A549 (cell line): ENCODE measurements at regions not wholly inside any gene's neighbourhood (a gene's known extent, or its start where the extent isn't known, plus 50 kb on each side); places are given as distances from the start of the nearest gene placed in this dataset.

Experiments
- ATAC-seq, 2 experiments: fragments of 200-7000 bp in 1 of 2; fragments of >200 bp in 1 of 2; cut with Nextera tagmentation in 1 of 2; cut with Tn5 transposase in 1 of 2; 3 replicates each; pipeline versions ENCODE4 v1.8.0 to v1.9.1; 2018 to 2020; ENCODE audit warnings: mild to moderate bottlenecking in 1 of 2, moderate library complexity in 1 of 2
- CTCF ChIA-PET: fragments of 300-600 bp; sonication (Branson Sonifier 250); formaldehyde crosslinking; extraction: SDS; loops from one replicate; lab custom pipeline; 2021; ENCODE audit warnings: antibody characterized with exemption, inconsistent platforms; lab: Yijun Ruan, JAX
- POLR2A ChIA-PET: fragments of 350-600 bp; formaldehyde crosslinking; extraction: SDS; loops from one replicate; lab custom pipeline; 2021; ENCODE audit warnings: antibody characterized with exemption, inconsistent platforms; lab: Yijun Ruan, JAX
- DNase-seq, 2 experiments: peaks; one replicate each; pipeline versions ENCODE4 v3.0.0 to v3.0.0-alpha.2; 2011 to 2016; ENCODE audit warnings: low read depth in 1 of 2, low spot score in 1 of 2
- FAIRE-seq: peaks from 2 replicates; lab custom pipeline; 2011; peaks lifted over from hg19 to GRCh38; lab: Jason Lieb, UNC
- H3K27ac ChIP-seq, 2 experiments: fragments of >200 bp; sonication (Bioruptor Twin); formaldehyde crosslinking; 3 replicates each; pipeline ENCODE4 v1.5.1; 2016 to 2017
- H3K4me1 ChIP-seq: fragments of >200 bp; sonication (Bioruptor Twin); formaldehyde crosslinking; 3 replicates; pipeline ENCODE4 v1.6.1; 2016
- H3K4me2 ChIP-seq: fragments of >200 bp; sonication (Bioruptor Twin); formaldehyde crosslinking; 3 replicates; pipeline ENCODE4 v1.6.1; 2016
- H3K4me3 ChIP-seq: fragments of >200 bp; sonication (Bioruptor Twin); formaldehyde crosslinking; 3 replicates; pipeline ENCODE4 v1.5.1; 2016
- H3K9me3 ChIP-seq: fragments of >200 bp; sonication (Bioruptor Twin); formaldehyde crosslinking; 3 replicates; pipeline ENCODE4 v1.6.1; 2016
- CBX8 ChIP-seq: fragments of 200-600 bp; sonication (generic); IDR thresholded peaks from 2 replicates; pipeline ENCODE4 v1.6.1; 2016
- CHD2 ChIP-seq: fragments of 150-350 bp; IDR thresholded peaks from 2 replicates; pipeline ENCODE4 v1.6.1; 2014; ENCODE audit warnings: low read length; ENCODE audit not compliant: partially characterized antibody
- CHD4 ChIP-seq: fragments of 200-600 bp; sonication (generic); IDR thresholded peaks from 2 replicates; pipeline ENCODE4 v1.6.1; 2016; ENCODE audit warnings: antibody characterized with exemption, mild to moderate bottlenecking, borderline replicate concordance
- EHF ChIP-seq: fragments of 250-450 bp; sonication (Bioruptor Pico); IDR thresholded peaks from 2 replicates; pipeline ENCODE4 v1.5.0; 2020; ENCODE audit warnings: mild to moderate bottlenecking
- EHMT2 ChIP-seq: fragments of 200-600 bp; sonication (generic); IDR thresholded peaks from 2 replicates; pipeline ENCODE4 v1.6.1; 2016; ENCODE audit warnings: antibody characterized with exemption, low read depth, mild to moderate bottlenecking, moderate library complexity
- EP300 ChIP-seq, 2 experiments: fragments of >200 bp; sonication (Bioruptor Twin); formaldehyde crosslinking; IDR thresholded peaks; 2 replicates in 1 of 2; 3 replicates in 1 of 2; pipeline ENCODE4 v1.6.1; 2016 to 2017
- ESRRA ChIP-seq: fragments of 150-350 bp; IDR thresholded peaks from 2 replicates; pipeline ENCODE4 v1.6.1; 2014; ENCODE audit warnings: mild to moderate bottlenecking, low read length, borderline replicate concordance
- FOSL2 ChIP-seq, 2 experiments: fragments of 450-650 bp in 1 of 2; fragments of >200 bp in 1 of 2; sonication (Bioruptor Twin) in 1 of 2; formaldehyde crosslinking; IDR thresholded peaks; 2 replicates each; pipeline versions ENCODE4 v1.5.0 to v1.6.1; 2016 to 2020; ENCODE audit warnings: mild to moderate bottlenecking in 1 of 2, moderate library complexity in 1 of 2
- HEYL ChIP-seq: fragments of 250-450 bp; sonication (Bioruptor Pico); IDR thresholded peaks from 2 replicates; pipeline ENCODE4 v1.8.0; 2021; ENCODE audit warnings: mild to moderate bottlenecking, moderate library complexity
- HOXB13 ChIP-seq: fragments of 250-450 bp; sonication (Bioruptor Pico); IDR thresholded peaks from 2 replicates; pipeline ENCODE4 v1.5.0; 2020; ENCODE audit warnings: low read depth, mild to moderate bottlenecking, moderate library complexity
- HOXB5 ChIP-seq: fragments of 250-450 bp; sonication (Bioruptor Pico); IDR thresholded peaks from 2 replicates; pipeline ENCODE4 v1.5.0; 2020; ENCODE audit warnings: mild to moderate bottlenecking, moderate library complexity
- KDM1A ChIP-seq: fragments of 200-600 bp; sonication (generic); IDR thresholded peaks from 2 replicates; pipeline ENCODE4 v1.6.1; 2016; ENCODE audit warnings: low read depth, mild to moderate bottlenecking
- MYC ChIP-seq: IDR thresholded peaks from 2 replicates; pipeline ENCODE4 v1.6.1; 2012; ENCODE audit warnings: mild to moderate bottlenecking, inconsistent platforms, low read length, improper control_type of control experiment, borderline replicate concordance
- NFE2L2 ChIP-seq: fragments of 150-350 bp; conservative IDR thresholded peaks from 2 replicates; pipeline ENCODE4 v1.6.1; 2014; ENCODE audit warnings: low read length
- NR3C1 ChIP-seq: fragments of >200 bp; sonication (Bioruptor Twin); formaldehyde crosslinking; IDR thresholded peaks from 3 replicates; pipeline ENCODE4 v1.6.1; 2017
- POLR2A ChIP-seq: IDR thresholded peaks from 2 replicates; pipeline ENCODE4 v1.6.1; 2012; ENCODE audit warnings: mild to moderate bottlenecking, low read length
- POLR2AphosphoS2 ChIP-seq: conservative IDR thresholded peaks from 2 replicates; pipeline ENCODE4 v1.6.1; 2012; ENCODE audit warnings: low read length, improper control_type of control experiment, inconsistent platforms
- RAD21 ChIP-seq, 2 experiments: fragments of >200 bp in 1 of 2; sonication (Bioruptor Twin) in 1 of 2; formaldehyde crosslinking in 1 of 2; IDR thresholded peaks in 1 of 2; conservative IDR thresholded peaks in 1 of 2; 2 replicates in 1 of 2; 3 replicates in 1 of 2; pipeline ENCODE4 v1.6.1; 2012 to 2018; ENCODE audit warnings: inconsistent platforms in 1 of 2
- RARB ChIP-seq: fragments of 250-450 bp; sonication (Bioruptor Pico); IDR thresholded peaks from 2 replicates; pipeline ENCODE4 v1.8.0; 2021; ENCODE audit warnings: mild to moderate bottlenecking, moderate library complexity
- RFX5 ChIP-seq: fragments of 450-650 bp; IDR thresholded peaks from 2 replicates; pipeline ENCODE4 v1.7.1; 2014; ENCODE audit warnings: antibody characterized with exemption, mild to moderate bottlenecking, moderate library complexity
- RNF2 ChIP-seq: fragments of 200-600 bp; sonication (generic); IDR thresholded peaks from 2 replicates; pipeline ENCODE4 v1.6.1; 2016; ENCODE audit warnings: low read depth, mild to moderate bottlenecking, antibody characterized with exemption, moderate library complexity, borderline replicate concordance
- TFCP2L1 ChIP-seq: fragments of 250-450 bp; sonication (Bioruptor Pico); IDR thresholded peaks from 2 replicates; pipeline ENCODE4 v1.5.0; 2021; ENCODE audit warnings: mild to moderate bottlenecking
- ZFP36 ChIP-seq: fragments of 450-650 bp; IDR thresholded peaks from 2 replicates; pipeline ENCODE4 v1.6.1; 2014; ENCODE audit warnings: borderline replicate concordance; ENCODE audit not compliant: partially characterized antibody
- ZNF302 ChIP-seq: fragments of 250-450 bp; sonication (Bioruptor Pico); IDR thresholded peaks from 2 replicates; pipeline ENCODE4 v1.9.0; 2021; ENCODE audit warnings: inconsistent platforms, mild to moderate bottlenecking, moderate library complexity
- ZSCAN20 ChIP-seq: fragments of 250-450 bp; sonication (Bioruptor Pico); IDR thresholded peaks from 2 replicates; pipeline ENCODE4 v1.8.0; 2022; ENCODE audit warnings: mild to moderate bottlenecking, moderate library complexity
- WGBS: methylation state at CpG from one replicate; pipeline ENCODE4 v1.1.6; 2017; ENCODE audit errors: missing lambda C conversion rate; 5-methylcytosine and 5-hydroxymethylcytosine counted together
- TF ChIP-seq, protein P1 (sequence below): fragments of >200 bp; sonication (Bioruptor Twin); formaldehyde crosslinking; IDR thresholded peaks from 2 replicates; pipeline ENCODE4 v1.6.1; 2016
- TF ChIP-seq, protein P2 (sequence below): fragments of 250-450 bp; sonication (Bioruptor Pico); IDR thresholded peaks from 2 replicates; pipeline ENCODE4 v1.5.0; 2020; ENCODE audit warnings: low read depth, mild to moderate bottlenecking, moderate library complexity
- TF ChIP-seq, protein P3 (sequence below): IDR thresholded peaks from 2 replicates; pipeline ENCODE4 v1.6.1; 2012
- TF ChIP-seq, protein P4 (sequence below): fragments of 150-350 bp; IDR thresholded peaks from 2 replicates; pipeline ENCODE4 v1.6.1; 2014; ENCODE audit warnings: low read depth, mild to moderate bottlenecking, low read length
- TF ChIP-seq, protein P5 (sequence below): IDR thresholded peaks from 2 replicates; pipeline ENCODE4 v1.6.1; 2012; ENCODE audit warnings: low read depth, borderline replicate concordance
- TF ChIP-seq, protein P6 (sequence below): fragments of 450-650 bp; IDR thresholded peaks from 2 replicates; pipeline ENCODE4 v1.6.1; 2014; ENCODE audit warnings: antibody characterized with exemption

DNA sequence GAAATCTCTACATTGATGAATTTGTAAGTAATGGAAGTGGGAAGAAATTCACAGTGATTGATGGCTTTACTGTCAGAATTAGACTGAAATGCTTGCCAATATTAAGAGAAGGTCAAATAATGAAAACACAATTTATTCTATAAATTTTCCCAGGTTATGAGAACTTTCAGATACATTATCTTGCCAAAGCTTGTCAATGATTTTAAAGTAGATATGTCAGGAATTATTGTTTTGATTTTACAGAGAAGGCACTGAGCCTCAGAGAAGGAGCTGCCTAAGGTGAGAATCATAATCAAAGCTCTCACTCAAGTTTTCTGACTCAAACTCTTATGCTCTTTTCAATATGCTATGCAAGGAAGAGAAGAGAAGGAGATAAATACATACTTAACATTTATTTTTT lies 564.0 kb upstream of the RGMB start:
- no peak for ATAC-seq
- FAIRE-seq, result no peak
- no peak overlapping the region for H3K27ac ChIP-seq
- H3K4me3 ChIP-seq, result no peak overlapping the region
- no peaks in the 10 kb centered on the region for H3K4me1 ChIP-seq
- DNase-seq, result no peak
- TF ChIP-seq CBX8 (no peak), CHD4 (no peak), TFCP2L1 (CRISPR knock-in tag) (no peak), ZNF302 (CRISPR knock-in tag) (no peak), NR3C1 (no peak), CHD2 (no peak), FOSL2 (IDR thresholded peaks at IDR 0.05) (no peak), FOSL2 (CRISPR knock-in tag; IDR thresholded peaks at IDR 0.05) (no peak), KDM1A (no peak), RARB (no peak), HEYL (CRISPR knock-in tag) (no peak), RFX5 (no peak), HOXB13 (CRISPR knock-in tag) (no peak), EHF (no peak)
- TF ChIP-seq, protein P1, sequence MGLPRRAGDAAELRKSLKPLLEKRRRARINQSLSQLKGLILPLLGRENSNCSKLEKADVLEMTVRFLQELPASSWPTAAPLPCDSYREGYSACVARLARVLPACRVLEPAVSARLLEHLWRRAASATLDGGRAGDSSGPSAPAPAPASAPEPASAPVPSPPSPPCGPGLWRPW, result no peak
- TF ChIP-seq, all 56 proteins: peak for 0
- ChIA-PET POLR2A (no interaction called here), CTCF (interaction anchor here (0.6 kb wide), 1 partner anchor 226 kb away, joined by 3 read pairs; no protein-coding TSS in a partner anchor)
- H3K4me2 ChIP-seq, result no peak overlapping the region
- H3K9me3 ChIP-seq, result no peaks in the 10 kb centered on the region

DNA sequence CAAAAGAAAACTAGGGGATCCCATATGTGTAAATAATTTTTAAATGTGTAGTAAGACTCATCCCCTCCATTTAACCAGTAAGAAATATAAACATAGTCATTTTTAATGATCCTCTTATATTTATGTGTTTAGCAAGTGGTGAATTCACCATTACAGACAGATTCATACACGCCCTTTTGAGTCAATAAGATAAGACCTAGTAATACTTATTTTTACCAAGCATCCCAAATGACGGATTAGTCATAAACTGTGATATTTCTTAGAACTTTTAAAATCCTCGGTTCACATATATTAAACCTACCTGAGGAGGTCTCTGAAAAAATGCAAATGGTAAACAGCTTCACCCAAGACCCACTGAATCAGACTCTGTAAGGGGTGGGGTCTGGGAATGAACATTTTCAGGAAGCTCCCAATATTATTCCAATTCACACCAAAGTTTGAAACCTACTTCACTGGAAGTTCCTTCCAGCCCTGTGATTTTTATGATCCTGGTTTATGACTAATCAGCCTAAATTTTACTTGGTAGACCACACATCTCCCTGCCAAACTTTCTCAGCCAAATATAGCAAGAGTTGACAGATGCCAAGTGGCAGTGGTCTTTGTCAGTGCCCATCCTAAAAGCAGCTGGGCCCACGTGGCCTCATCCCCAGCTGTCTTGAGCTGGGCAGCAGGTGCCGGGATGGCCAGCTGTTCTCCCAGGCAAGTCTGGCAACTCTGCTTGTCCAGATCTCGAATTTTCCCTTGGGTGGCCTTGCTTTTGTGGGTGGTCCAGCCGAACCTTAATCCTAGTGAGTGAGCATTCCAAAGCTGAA lies 559.0 kb upstream of the RGMB start:
- no peak for ATAC-seq
- Histone ChIP-seq H3K27ac (no peak overlapping the region), H3K4me2 (no peak overlapping the region)

DNA sequence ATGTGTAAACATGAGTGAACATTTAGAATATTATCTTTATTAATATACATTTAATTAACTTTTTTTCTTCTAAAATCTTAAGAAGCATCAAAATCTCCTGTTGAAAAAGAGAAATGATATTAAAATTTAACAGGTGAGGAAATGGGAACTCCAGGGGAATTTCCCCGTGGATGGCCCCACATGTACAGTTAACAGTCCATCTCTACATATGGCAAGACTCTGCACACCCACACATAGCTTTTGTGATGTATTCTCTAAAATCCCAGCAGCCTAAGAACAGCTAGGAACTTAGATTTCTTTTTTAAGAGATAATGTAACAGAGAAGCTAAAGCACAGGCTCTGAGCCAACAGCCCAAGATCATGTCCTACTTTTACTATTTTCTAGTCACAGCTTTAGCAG lies 556.3 kb upstream of the RGMB start:
- DNase-seq (no peak), ATAC-seq (no peak), FAIRE-seq (no peak)
- ChIA-PET CTCF (no interaction called here), POLR2A (no interaction called here)
- Histone ChIP-seq H3K4me2 (no peak overlapping the region), H3K4me3 (no peak overlapping the region), H3K4me1 (no peaks in the 10 kb centered on the region), H3K9me3 (no peaks in the 10 kb centered on the region), H3K27ac (no peak overlapping the region)
- 12% methylated on average over 1 of the region's 1 CpG for WGBS
- TF ChIP-seq ZSCAN20 (CRISPR knock-in tag) (no peak), NFE2L2 (no peak), RNF2 (no peak)
- TF ChIP-seq, protein P2, sequence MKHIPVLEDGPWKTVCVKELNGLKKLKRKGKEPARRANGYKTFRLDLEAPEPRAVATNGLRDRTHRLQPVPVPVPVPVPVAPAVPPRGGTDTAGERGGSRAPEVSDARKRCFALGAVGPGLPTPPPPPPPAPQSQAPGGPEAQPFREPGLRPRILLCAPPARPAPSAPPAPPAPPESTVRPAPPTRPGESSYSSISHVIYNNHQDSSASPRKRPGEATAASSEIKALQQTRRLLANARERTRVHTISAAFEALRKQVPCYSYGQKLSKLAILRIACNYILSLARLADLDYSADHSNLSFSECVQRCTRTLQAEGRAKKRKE, result no peak
- TF ChIP-seq, protein P3, sequence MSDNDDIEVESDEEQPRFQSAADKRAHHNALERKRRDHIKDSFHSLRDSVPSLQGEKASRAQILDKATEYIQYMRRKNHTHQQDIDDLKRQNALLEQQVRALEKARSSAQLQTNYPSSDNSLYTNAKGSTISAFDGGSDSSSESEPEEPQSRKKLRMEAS, result no peak
- TF ChIP-seq, protein P4, sequence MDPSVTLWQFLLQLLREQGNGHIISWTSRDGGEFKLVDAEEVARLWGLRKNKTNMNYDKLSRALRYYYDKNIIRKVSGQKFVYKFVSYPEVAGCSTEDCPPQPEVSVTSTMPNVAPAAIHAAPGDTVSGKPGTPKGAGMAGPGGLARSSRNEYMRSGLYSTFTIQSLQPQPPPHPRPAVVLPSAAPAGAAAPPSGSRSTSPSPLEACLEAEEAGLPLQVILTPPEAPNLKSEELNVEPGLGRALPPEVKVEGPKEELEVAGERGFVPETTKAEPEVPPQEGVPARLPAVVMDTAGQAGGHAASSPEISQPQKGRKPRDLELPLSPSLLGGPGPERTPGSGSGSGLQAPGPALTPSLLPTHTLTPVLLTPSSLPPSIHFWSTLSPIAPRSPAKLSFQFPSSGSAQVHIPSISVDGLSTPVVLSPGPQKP, result no peak

More for the DNA sequence above, 559.0 kb upstream of the RGMB start:
- ChIA-PET POLR2A (no interaction called here), CTCF (no interaction called here)
- FAIRE-seq, result no peak
- DNase-seq, result no peak
- no peaks in the 10 kb centered on the region for H3K4me1 ChIP-seq
- H3K9me3 ChIP-seq, result no peaks in the 10 kb centered on the region
- no peak overlapping the region for H3K4me3 ChIP-seq
- TF ChIP-seq EHMT2, result no peak
- TF ChIP-seq ESRRA, result no peak
- no peak for TF ChIP-seq HOXB5
- no peak for TF ChIP-seq CHD4
- TF ChIP-seq RFX5, result no peak
- TF ChIP-seq MYC, result no peak
- no peak for TF ChIP-seq RAD21 (conservative IDR thresholded peaks at IDR 0.05 in 1 of 2, IDR thresholded peaks at IDR 0.05 in 1 of 2)
- TF ChIP-seq CBX8, result no peak
- TF ChIP-seq POLR2A, result no peak
- TF ChIP-seq ZNF302 (CRISPR knock-in tag), result no peak
- no peak for TF ChIP-seq FOSL2 (IDR thresholded peaks at IDR 0.05)
- no peak for TF ChIP-seq FOSL2 (CRISPR knock-in tag; IDR thresholded peaks at IDR 0.05)
- TF ChIP-seq, protein P5, sequence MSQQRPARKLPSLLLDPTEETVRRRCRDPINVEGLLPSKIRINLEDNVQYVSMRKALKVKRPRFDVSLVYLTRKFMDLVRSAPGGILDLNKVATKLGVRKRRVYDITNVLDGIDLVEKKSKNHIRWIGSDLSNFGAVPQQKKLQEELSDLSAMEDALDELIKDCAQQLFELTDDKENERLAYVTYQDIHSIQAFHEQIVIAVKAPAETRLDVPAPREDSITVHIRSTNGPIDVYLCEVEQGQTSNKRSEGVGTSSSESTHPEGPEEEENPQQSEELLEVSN, result no peak
- TF ChIP-seq, protein P6, sequence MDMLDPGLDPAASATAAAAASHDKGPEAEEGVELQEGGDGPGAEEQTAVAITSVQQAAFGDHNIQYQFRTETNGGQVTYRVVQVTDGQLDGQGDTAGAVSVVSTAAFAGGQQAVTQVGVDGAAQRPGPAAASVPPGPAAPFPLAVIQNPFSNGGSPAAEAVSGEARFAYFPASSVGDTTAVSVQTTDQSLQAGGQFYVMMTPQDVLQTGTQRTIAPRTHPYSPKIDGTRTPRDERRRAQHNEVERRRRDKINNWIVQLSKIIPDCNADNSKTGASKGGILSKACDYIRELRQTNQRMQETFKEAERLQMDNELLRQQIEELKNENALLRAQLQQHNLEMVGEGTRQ, result no peak
- no peak for TF ChIP-seq POLR2AphosphoS2
- no peak for TF ChIP-seq EP300 (IDR thresholded peaks at IDR 0.05)
- no peak for TF ChIP-seq CHD2
- TF ChIP-seq ZFP36, result no peak
- no peak for TF ChIP-seq NFE2L2
- WGBS, result 23% methylated on average over 5 of the region's 7 CpGs
